ENCODE measurements at regions not wholly inside any gene's neighbourhood (a gene's known extent, or its start where the extent isn't known, plus 50 kb on each side); places are given as distances from the start of the nearest gene placed in this dataset.
A peak's percentile ranks its signal among the peaks of the same experiment; 100 is the strongest.

GRCh38 chr5:133788121-133788520 lies 175.8 kb upstream of the FSTL4 start:
- no peaks in the 10 kb centered on the region for H3K9me3 Mint-ChIP-seq
- no peak for DNase-seq (ENCODE audit: low spot score in 2 of 2, unreplicated experiment in 2 of 2)
- peaks cover 9% of the 10 kb centered on the region for H3K27me3 Mint-ChIP-seq (ENCODE audit: low read depth)
- peaks cover 10% of the 10 kb centered on the region for H3K4me1 Mint-ChIP-seq
- no peak overlapping the region for H3K27ac Mint-ChIP-seq
- no peak for TF ChIP-seq CTCF (IDR thresholded peaks at IDR 0.05; ENCODE audit: unreplicated experiment)
- no peaks in the 10 kb centered on the region for H3K36me3 Mint-ChIP-seq
- no peak overlapping the region for H3K4me3 Mint-ChIP-seq

GRCh38 chr5:133786420-133786819 lies 174.1 kb upstream of the FSTL4 start:
- H3K9me3 Mint-ChIP-seq = no peaks in the 10 kb centered on the region
- H3K4me1 Mint-ChIP-seq = peaks cover 6% of the 10 kb centered on the region
- H3K36me3 Mint-ChIP-seq = no peaks in the 10 kb centered on the region
- peaks cover 5% of the 10 kb centered on the region for H3K27me3 Mint-ChIP-seq (ENCODE audit: low read depth)
- peak in 1 of 2 experiments; percentile 19 for DNase-seq (ENCODE audit: low spot score in 2 of 2, unreplicated experiment in 2 of 2)
- TF ChIP-seq CTCF (IDR thresholded peaks at IDR 0.05; ENCODE audit: unreplicated experiment) = no peak
- no peak overlapping the region for H3K27ac Mint-ChIP-seq
- H3K4me3 Mint-ChIP-seq = no peak overlapping the region

- no peak for DNase-seq (ENCODE audit: low spot score in 2 of 2, unreplicated experiment in 2 of 2)
- H3K27ac Mint-ChIP-seq = no peak overlapping the region
- peaks cover 6% of the 10 kb centered on the region for H3K4me1 Mint-ChIP-seq
Observed at GRCh38 chr5:133785182-133785581, 172.8 kb upstream of the FSTL4 start.

GRCh38 chr5:133783481-133783880 lies 171.1 kb upstream of the FSTL4 start:
- Mint-ChIP-seq H3K27ac (no peak overlapping the region), H3K36me3 (no peaks in the 10 kb centered on the region), H3K4me1 (peaks cover 3% of the 10 kb centered on the region), H3K9me3 (no peaks in the 10 kb centered on the region), H3K4me3 (no peak overlapping the region), H3K27me3 (ENCODE audit: low read depth) (peaks cover 6% of the 10 kb centered on the region)
- no peak for DNase-seq (ENCODE audit: low spot score in 2 of 2, unreplicated experiment in 2 of 2)
- no peak for TF ChIP-seq CTCF (IDR thresholded peaks at IDR 0.05; ENCODE audit: unreplicated experiment)

More at GRCh38 chr5:133785182-133785581, 172.8 kb upstream of the FSTL4 start:
- Mint-ChIP-seq H3K27me3 (ENCODE audit: low read depth) (peaks cover 7% of the 10 kb centered on the region), H3K4me3 (no peak overlapping the region), H3K36me3 (no peaks in the 10 kb centered on the region), H3K9me3 (no peaks in the 10 kb centered on the region)
- no peak for TF ChIP-seq CTCF (IDR thresholded peaks at IDR 0.05; ENCODE audit: unreplicated experiment)

GRCh38 chr5:133782736-133783135 lies 170.4 kb upstream of the FSTL4 start:
- no peak for DNase-seq (ENCODE audit: low spot score in 2 of 2, unreplicated experiment in 2 of 2)
- H3K9me3 Mint-ChIP-seq = no peaks in the 10 kb centered on the region
- H3K4me1 Mint-ChIP-seq = peaks cover 3% of the 10 kb centered on the region
- H3K36me3 Mint-ChIP-seq = no peaks in the 10 kb centered on the region
- no peak overlapping the region for H3K4me3 Mint-ChIP-seq
- TF ChIP-seq CTCF (IDR thresholded peaks at IDR 0.05; ENCODE audit: unreplicated experiment) = no peak
- no peak overlapping the region for H3K27ac Mint-ChIP-seq
- peaks cover 6% of the 10 kb centered on the region for H3K27me3 Mint-ChIP-seq (ENCODE audit: low read depth)

Data from mesothelial cell of epicardium (in vitro differentiated cells).